ENCODE measurements at regions not wholly inside any gene's neighbourhood (a gene's known extent, or its start where the extent isn't known, plus 50 kb on each side); places are given as distances from the start of the nearest gene placed in this dataset.
"Not testable (repeated sequence)": the region's sequence is repeated elsewhere in the genome, so short reads cannot be mapped to it uniquely, and the experiment has no call there.

- no peak for TF ChIP-seq CTCF (IDR thresholded peaks at IDR 0.05; ENCODE audit: insufficient read depth, low read length, poor library complexity, severe bottlenecking)
- no peaks in the 10 kb centered on the region for H3F3A ChIP-seq (ENCODE audit: insufficient read depth)
- H3K79me2 ChIP-seq (ENCODE audit: insufficient read depth, low read length) = no peaks in the 10 kb centered on the region
- H3K36me3 ChIP-seq (ENCODE audit: low read length) = no peaks in the 10 kb centered on the region
- no peaks in the 10 kb centered on the region for H3K27me3 ChIP-seq (ENCODE audit: low read length)
- H4K20me1 ChIP-seq (ENCODE audit: low read depth, low read length) = no peaks in the 10 kb centered on the region
- no peak overlapping the region for H3K27ac ChIP-seq (ENCODE audit: low read depth, low read length)
- H2AFZ ChIP-seq (ENCODE audit: low read depth, low read length, severe bottlenecking) = no peak overlapping the region
- H3K9me3 ChIP-seq (ENCODE audit: insufficient read depth, low read length) = no peaks in the 10 kb centered on the region
- no peak overlapping the region for H3K4me3 ChIP-seq (ENCODE audit: insufficient read depth, low read length, poor library complexity, severe bottlenecking)
- no peaks in the 10 kb centered on the region for H3K9me2 ChIP-seq (replicated peaks; ENCODE audit: insufficient read depth, low read length)
- H3K9ac ChIP-seq (ENCODE audit: low read length) = no peak overlapping the region
- no peak overlapping the region for H3K4me2 ChIP-seq (ENCODE audit: low read depth, low read length, poor library complexity, severe bottlenecking)
Observed at GRCh38 chr20:51171141-51171540, 148.2 kb upstream of the KCNG1 start.

GRCh38 chr20:51169813-51170212 is 146.9 kb upstream of the KCNG1 start:
- no peak for TF ChIP-seq EZH2phosphoT487 (conservative IDR thresholded peaks at IDR 0.05; ENCODE audit: low read length)
- TF ChIP-seq CTCF (IDR thresholded peaks at IDR 0.05; ENCODE audit: insufficient read depth, low read length, poor library complexity, severe bottlenecking) = no peak
- no peak overlapping the region for H3K9ac ChIP-seq (ENCODE audit: low read length)
- no peak overlapping the region for H3K4me2 ChIP-seq (ENCODE audit: low read depth, low read length, poor library complexity, severe bottlenecking)
- no peak overlapping the region for H3K4me3 ChIP-seq (ENCODE audit: insufficient read depth, low read length, poor library complexity, severe bottlenecking)
- H3K9me2 ChIP-seq (replicated peaks; ENCODE audit: insufficient read depth, low read length) = no peaks in the 10 kb centered on the region
- no peaks in the 10 kb centered on the region for H4K20me1 ChIP-seq (ENCODE audit: low read depth, low read length)
- H3K27me3 ChIP-seq (ENCODE audit: low read length) = no peaks in the 10 kb centered on the region
- H3K36me3 ChIP-seq (ENCODE audit: low read length) = no peaks in the 10 kb centered on the region
- no peak overlapping the region for H2AFZ ChIP-seq (ENCODE audit: low read depth, low read length, severe bottlenecking)
- no peaks in the 10 kb centered on the region for H3K9me3 ChIP-seq (ENCODE audit: insufficient read depth, low read length)
- no peak overlapping the region for H3K27ac ChIP-seq (ENCODE audit: low read depth, low read length)
- no peaks in the 10 kb centered on the region for H3K79me2 ChIP-seq (ENCODE audit: insufficient read depth, low read length)
- H3F3A ChIP-seq (ENCODE audit: insufficient read depth) = no peaks in the 10 kb centered on the region

- not testable (repeated sequence) for H3K4me2 ChIP-seq (ENCODE audit: low read depth, low read length, poor library complexity, severe bottlenecking); H3K9me3 ChIP-seq (ENCODE audit: insufficient read depth, low read length); H4K20me1 ChIP-seq (ENCODE audit: low read depth, low read length); H3K79me2 ChIP-seq (ENCODE audit: insufficient read depth, low read length); H3K4me3 ChIP-seq (ENCODE audit: insufficient read depth, low read length, poor library complexity, severe bottlenecking); H3K36me3 ChIP-seq (ENCODE audit: low read length); H3F3A ChIP-seq (ENCODE audit: insufficient read depth); H3K9me2 ChIP-seq (replicated peaks; ENCODE audit: insufficient read depth, low read length); H2AFZ ChIP-seq (ENCODE audit: low read depth, low read length, severe bottlenecking); H3K27ac ChIP-seq (ENCODE audit: low read depth, low read length); H3K9ac ChIP-seq (ENCODE audit: low read length); H3K27me3 ChIP-seq (ENCODE audit: low read length)
Observed at GRCh38 chr20:51167911-51168310, 145.0 kb upstream of the KCNG1 start.

- Histone ChIP-seq H3K79me2 (ENCODE audit: insufficient read depth, low read length) (no peaks in the 10 kb centered on the region), H3K27me3 (ENCODE audit: low read length) (no peaks in the 10 kb centered on the region), H3K4me2 (ENCODE audit: low read depth, low read length, poor library complexity, severe bottlenecking) (no peak overlapping the region), H2AFZ (ENCODE audit: low read depth, low read length, severe bottlenecking) (no peak overlapping the region), H3K4me3 (ENCODE audit: insufficient read depth, low read length, poor library complexity, severe bottlenecking) (no peak overlapping the region), H3K27ac (ENCODE audit: low read depth, low read length) (no peak overlapping the region), H3F3A (ENCODE audit: insufficient read depth) (no peaks in the 10 kb centered on the region), H3K36me3 (ENCODE audit: low read length) (no peaks in the 10 kb centered on the region), H3K9me3 (ENCODE audit: insufficient read depth, low read length) (no peaks in the 10 kb centered on the region), H3K9me2 (replicated peaks; ENCODE audit: insufficient read depth, low read length) (no peaks in the 10 kb centered on the region), H4K20me1 (ENCODE audit: low read depth, low read length) (no peaks in the 10 kb centered on the region), H3K9ac (ENCODE audit: low read length) (no peak overlapping the region)
- no peak for TF ChIP-seq CTCF (IDR thresholded peaks at IDR 0.05; ENCODE audit: insufficient read depth, low read length, poor library complexity, severe bottlenecking)
- TF ChIP-seq EZH2phosphoT487 (conservative IDR thresholded peaks at IDR 0.05; ENCODE audit: low read length) = no peak
Observed at GRCh38 chr20:51166489-51166888, 143.6 kb upstream of the KCNG1 start.

All from SU-DHL-6 (cell line).